ENCODE measurements at regions not wholly inside any gene's neighbourhood (a gene's known extent, or its start where the extent isn't known, plus 50 kb on each side); places are given as distances from the start of the nearest gene placed in this dataset.

GRCh38 chr6:84860920-84861319 is 96.5 kb upstream of the TBX18 start:
- H3K79me2 ChIP-seq (ENCODE audit: control insufficient read depth, insufficient read depth, low read length): no peaks in the 10 kb centered on the region
- no peaks in the 10 kb centered on the region for H3K36me3 ChIP-seq (ENCODE audit: control insufficient read depth, insufficient read depth, low read length)
- ATAC-seq: no peak
- intact Hi-C loops (cut with micrococcal nuclease) (no loop called here), in situ Hi-C loops (cut with MboI) (no loop called here)
- ChIA-PET POLR2A (no interaction called here), CTCF (ENCODE audit: low intra/inter-chr PET ratio) (no interaction called here)
- H3K9me1 ChIP-seq (ENCODE audit: control insufficient read depth, insufficient read depth, low read length): no peaks in the 10 kb centered on the region
- no peaks in the 10 kb centered on the region for H3K9me3 ChIP-seq (replicated peaks; ENCODE audit: control insufficient read depth, insufficient read depth, low read depth, low read length)
- no peak overlapping the region for H3K4me2 ChIP-seq (ENCODE audit: insufficient read depth, low read length)
- H4K20me1 ChIP-seq (replicated peaks; ENCODE audit: control insufficient read depth, insufficient read depth, low read length): no peaks in the 10 kb centered on the region
- 3% methylated on average over 2 of the region's 2 CpGs for WGBS (ENCODE audit: insufficient coverage, low coverage, missing lambda C conversion rate)
- H2AFZ ChIP-seq (ENCODE audit: low read depth, low read length): no peak overlapping the region
- no peak for TF ChIP-seq HDAC2 (IDR thresholded peaks at IDR 0.05)
- no peak for TF ChIP-seq GMEB1 (CRISPR knock-in tag; IDR thresholded peaks at IDR 0.05)
- no peak for TF ChIP-seq POLR3G (IDR thresholded peaks at IDR 0.05; ENCODE audit: extremely low read depth, insufficient read length, insufficient replicate concordance)
- no peak for TF ChIP-seq ZBTB8A (IDR thresholded peaks at IDR 0.05; ENCODE audit: partially characterized antibody)
- no peak for TF ChIP-seq SP2 (IDR thresholded peaks at IDR 0.05; ENCODE audit: extremely low read depth, low read depth, low read length, poor library complexity, severe bottlenecking)
- TF ChIP-seq ZBTB12 (CRISPR knock-in tag; IDR thresholded peaks at IDR 0.05): no peak
- no peak overlapping the region for H3K9ac ChIP-seq (ENCODE audit: insufficient read depth in 1 of 2, low read depth in 2 of 2, low read length in 2 of 2)
- no peak for DNase-seq (ENCODE audit: extremely low read depth in 1 of 4, low spot score in 3 of 4)
- H3K4me3 ChIP-seq: no peak overlapping the region
- no peak for FAIRE-seq
- BruUV-seq (replicated peaks): no TSS peak
- no peaks in the 10 kb centered on the region for H3K27me3 ChIP-seq (ENCODE audit: control insufficient read depth in 2 of 2, insufficient read depth in 2 of 2, low read length in 2 of 2)
- H3K4me1 ChIP-seq (replicated peaks in 1 of 2; ENCODE audit: control insufficient read depth in 2 of 2, insufficient read depth in 2 of 2, low read length in 2 of 2): no peaks in the 10 kb centered on the region
- H3K27ac ChIP-seq (ENCODE audit: extremely low read depth, low read depth, low read length): no peak overlapping the region

Data from K562 (cell line).